HG03565 (cell line): ENCODE measurements at regions not wholly inside any gene's neighbourhood (a gene's known extent, or its start where the extent isn't known, plus 50 kb on each side); places are given as distances from the start of the nearest gene placed in this dataset.
"Not testable (repeated sequence)": the region's sequence is repeated elsewhere in the genome, so short reads cannot be mapped to it uniquely, and the experiment has no call there.

Source experiments
- ATAC-seq: cut with Tn5 transposase; IDR thresholded peaks from one replicate; pipeline ENCODE4 v1.9.1; 2021; ENCODE audit warnings: mild to moderate bottlenecking, moderate library complexity; ENCODE audit not compliant: unreplicated experiment

DNA sequence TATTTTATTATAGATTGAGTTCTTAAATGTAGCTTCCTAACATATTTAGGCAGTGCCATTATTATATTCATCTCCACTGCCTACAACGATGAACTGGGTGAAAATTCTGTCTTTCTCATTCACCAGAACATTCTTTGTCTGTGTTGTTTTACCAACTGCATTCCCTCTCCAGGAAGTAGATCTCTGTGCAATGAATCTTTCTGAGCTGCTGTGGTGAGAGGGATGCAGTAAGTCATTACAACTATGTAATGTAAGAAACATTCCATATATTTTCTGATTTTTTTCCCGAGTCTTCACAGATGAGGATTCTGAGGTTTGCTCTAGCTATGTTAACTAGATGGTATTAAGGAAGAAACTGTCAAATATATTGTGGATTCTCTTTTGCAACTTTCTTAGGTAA lies 811.9 kb upstream of the PCDH7 start:
- no peak for ATAC-seq

DNA sequence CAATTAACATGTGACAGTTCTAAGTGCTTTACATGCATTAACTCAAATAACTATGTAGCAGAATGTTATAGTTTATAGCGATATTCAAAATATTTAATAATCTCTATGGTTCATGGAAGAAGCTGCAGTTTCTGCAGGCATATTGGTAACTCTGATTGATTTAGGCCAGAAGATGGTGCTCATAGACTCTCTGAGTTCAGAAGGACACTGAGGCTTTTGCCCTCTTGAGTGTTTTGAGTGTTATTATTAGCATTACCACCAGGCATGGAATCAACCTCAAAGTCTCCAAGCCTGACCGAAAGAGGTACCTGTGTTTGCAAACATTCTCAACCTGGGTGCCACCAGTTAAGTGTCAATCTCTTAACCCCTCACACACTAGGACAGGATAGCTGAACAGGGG lies 792.3 kb upstream of the PCDH7 start:
- no peak for ATAC-seq

DNA sequence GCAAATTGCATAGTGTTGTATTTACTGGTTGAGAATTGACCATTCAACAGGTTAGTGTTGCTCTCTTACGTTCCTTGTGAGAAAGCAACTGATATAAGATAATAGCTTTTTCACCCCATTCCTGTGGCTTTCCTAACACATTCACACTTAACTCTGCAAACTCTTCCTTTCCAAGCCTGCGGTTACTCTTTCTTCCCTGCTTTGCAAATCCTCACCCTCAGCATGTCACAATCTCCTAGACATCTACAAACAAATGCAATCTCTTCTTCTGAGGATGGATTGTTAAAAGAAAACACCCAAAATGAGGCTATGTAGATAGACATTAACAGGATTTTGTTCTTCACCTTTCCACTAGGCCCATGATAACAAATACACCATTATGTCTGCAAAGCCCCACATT lies 771.7 kb upstream of the PCDH7 start:
- ATAC-seq: no peak

DNA sequence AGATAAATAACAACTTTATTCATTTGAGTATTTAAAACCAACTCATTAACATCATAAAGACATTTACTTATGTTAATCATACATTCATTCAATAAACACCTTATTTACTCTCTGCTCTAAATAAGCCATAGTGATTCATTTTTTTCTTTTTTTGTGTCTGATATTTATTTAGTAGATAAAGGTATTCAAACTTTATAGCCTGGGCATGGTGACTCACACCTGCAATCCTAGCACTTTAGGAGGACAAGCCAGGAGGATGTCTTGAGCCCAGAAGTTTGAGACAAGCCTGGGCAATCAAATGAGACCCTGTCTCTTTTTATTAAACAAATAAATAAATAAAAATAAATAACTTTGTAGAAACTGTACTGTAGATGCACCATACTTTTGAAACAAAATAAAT lies 771.3 kb upstream of the PCDH7 start:
- ATAC-seq: no peak

DNA sequence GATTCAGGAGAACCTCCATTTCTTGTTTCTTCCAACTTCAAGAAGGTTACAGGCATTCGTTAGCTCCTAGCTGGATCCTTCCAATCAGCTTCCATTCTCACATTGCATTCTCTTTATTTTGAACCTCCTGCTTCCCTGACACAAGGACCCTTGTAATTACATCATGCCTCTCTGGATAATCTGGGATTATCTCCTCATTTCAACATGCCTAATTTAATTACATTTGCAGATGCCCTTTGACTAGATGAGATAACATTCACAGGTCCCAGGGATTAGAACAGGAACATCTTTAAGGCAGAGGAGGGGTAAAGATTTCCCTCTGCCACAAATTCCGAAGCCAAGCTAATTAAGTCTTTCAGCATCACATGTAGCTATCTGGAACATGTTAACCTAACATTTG lies 753.8 kb upstream of the PCDH7 start:
- ATAC-seq: no peak

DNA sequence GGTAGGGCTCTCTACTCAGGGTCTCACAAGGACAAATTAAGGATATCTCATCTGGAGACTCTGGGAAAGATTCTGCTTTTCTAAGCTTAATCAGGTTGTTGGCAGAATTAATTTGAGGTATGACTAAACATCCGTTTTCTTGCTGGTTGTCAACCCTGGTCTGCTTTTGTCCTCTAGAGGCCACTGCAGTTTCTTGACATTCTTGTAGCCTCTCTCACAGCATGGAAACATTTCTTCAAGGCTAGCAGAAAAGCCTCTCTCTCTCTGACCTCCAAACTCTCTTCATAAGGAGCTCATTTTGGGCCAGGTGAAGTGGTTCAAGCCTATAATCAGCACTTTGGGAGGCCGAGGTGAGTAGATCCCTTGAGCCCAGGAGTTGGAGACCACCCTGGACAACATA lies 749.5 kb upstream of the PCDH7 start:
- ATAC-seq: no peak

- no peak for ATAC-seq
These were observed 748.0 kb upstream of the PCDH7 start for GRCh38 chr4:29972121-29972520.

DNA sequence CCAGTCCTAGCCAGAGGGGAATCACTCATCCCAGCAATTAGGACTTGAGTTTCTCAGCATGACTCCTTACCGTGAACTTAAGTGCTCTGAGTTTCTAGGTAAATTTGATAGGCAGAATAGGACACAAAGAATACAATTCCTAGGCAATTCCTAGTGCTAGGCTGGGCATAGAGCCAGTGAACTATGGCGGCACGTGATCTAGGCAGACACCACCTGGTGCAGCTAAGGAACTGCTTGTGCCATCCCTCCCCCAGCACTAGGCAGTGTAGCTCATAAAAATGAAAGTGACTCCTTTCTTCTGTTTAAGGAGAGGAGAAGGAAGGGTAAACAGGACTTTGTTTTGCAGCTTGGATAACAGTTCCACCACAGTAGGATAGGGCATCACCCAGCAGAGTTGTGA lies 736.3 kb upstream of the PCDH7 start:
- no peak for ATAC-seq

DNA sequence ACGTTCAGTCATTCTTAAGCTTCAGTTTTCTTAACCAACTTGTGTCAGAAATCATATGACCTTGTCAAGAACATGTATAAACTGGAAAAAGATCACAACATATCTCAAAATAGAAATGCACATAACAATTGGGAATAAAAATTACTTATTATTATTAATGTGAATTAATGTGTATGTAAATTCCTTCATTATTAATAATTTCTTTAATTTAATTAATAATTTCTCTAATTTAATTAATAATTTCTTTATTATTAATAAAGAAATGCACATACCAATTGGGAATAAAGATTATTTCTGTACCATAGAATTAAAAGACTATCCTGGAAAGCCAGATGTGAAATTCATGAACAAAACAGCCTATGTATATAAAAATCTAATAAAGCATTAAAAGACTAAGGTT lies 718.5 kb upstream of the PCDH7 start:
- ATAC-seq: no peak

DNA sequence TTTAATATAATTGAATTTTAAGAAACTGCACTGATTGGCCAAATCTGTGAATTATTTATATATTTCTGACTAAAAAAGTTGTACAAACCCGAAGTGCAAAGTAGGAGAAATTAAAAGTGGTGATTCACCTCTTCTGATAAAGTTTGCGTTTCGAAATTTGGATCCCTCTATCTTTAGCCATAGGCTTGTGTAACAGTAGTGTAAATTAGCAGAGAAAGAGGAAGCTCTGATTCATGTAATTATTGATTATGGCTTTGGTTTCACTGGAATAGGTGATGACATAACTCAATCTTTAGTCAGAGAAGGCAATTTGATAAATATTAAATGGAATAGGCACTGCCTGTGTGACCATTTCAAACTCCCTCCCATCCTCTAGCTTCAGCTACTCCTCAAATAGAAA lies 717.8 kb upstream of the PCDH7 start:
- no peak for ATAC-seq

- ATAC-seq: no peak
These were observed 714.2 kb upstream of the PCDH7 start for GRCh38 chr4:30005995-30006394.

- no peak for ATAC-seq
These were observed 695.6 kb upstream of the PCDH7 start for GRCh38 chr4:30024526-30024925.

- ATAC-seq: no peak
These were observed 691.3 kb upstream of the PCDH7 start for GRCh38 chr4:30028826-30029225.

- no peak for ATAC-seq
These were observed 664.0 kb upstream of the PCDH7 start for GRCh38 chr4:30056016-30056766.

- no peak for ATAC-seq
These were observed 651.9 kb upstream of the PCDH7 start for GRCh38 chr4:30068234-30068633.

- ATAC-seq: no peak
These were observed 647.0 kb upstream of the PCDH7 start for GRCh38 chr4:30073011-30073710.

DNA sequence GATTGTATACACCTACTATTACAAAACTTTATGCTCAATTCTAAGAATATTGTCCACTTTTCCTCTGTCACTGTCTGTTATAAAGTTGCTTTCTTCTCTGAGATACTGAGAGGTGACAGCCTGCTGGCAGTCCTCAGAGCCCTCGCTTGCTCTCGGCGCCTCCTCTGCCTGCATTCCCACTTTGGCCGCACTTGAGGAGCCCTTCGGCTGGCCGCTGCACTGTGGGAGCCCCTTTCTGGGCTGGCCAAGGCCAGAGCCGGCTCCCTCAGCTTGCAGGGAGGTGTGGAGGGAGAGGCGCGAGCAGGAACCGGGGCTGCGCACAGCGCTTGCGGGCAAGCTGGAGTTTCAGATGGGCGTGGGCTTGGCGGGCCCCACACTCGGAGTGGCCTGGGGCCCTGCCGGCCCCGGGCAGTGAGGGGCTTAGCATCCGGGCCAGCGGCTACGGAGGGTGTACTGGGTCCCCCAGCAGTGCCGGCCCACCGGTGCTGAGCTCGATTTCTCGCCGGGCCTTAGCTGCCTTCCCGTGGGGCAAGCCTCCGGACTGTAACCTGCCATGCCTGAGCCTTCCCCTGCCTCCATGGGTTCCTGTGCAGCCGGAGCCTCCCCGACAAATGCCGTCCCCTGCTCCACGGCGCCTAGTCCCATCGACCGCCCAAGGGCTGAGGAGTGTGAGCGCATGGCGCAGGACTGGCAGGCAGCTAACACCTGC lies 627.6 kb upstream of the PCDH7 start:
- not testable (repeated sequence) for ATAC-seq

DNA sequence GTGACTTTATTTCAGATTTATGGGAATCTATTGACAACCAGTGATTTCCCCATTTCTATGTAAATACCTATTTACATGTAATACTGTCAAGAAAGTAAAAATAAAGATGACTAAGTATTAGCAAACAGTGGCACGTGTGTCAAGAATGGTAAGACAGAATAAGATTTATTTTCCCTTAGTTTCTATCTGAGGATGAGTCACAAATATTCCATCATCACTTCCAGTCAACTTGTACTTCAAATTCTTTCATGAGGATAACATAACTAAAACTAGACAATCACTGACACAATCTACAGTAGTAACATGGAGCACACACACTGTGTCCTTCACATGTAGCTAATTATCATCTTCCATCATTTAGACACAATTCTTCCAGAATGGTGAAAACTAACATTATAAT lies 625.3 kb upstream of the PCDH7 start:
- no peak for ATAC-seq

DNA sequence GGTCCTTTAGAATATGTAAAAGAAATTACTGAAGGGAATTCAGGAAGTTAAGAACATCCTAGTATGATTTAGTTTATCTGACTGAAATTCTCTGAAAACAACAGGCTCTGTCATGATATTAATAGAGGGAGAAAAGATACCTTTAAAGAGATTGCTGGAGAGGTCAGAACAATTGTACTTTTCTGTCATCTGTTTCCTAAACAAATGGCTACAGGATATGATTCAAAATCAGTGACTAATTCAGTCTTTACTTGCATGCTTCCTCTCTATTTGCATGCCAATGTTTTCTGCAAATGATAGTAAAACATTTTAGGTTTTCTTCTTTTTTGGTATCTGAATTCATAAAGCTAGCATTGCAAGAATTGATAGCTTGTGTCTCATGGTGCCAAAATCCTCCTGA lies 616.7 kb upstream of the PCDH7 start:
- ATAC-seq: no peak

GRCh38 chr4:30116401-30116800 lies 603.8 kb upstream of the PCDH7 start:
- no peak for ATAC-seq

DNA sequence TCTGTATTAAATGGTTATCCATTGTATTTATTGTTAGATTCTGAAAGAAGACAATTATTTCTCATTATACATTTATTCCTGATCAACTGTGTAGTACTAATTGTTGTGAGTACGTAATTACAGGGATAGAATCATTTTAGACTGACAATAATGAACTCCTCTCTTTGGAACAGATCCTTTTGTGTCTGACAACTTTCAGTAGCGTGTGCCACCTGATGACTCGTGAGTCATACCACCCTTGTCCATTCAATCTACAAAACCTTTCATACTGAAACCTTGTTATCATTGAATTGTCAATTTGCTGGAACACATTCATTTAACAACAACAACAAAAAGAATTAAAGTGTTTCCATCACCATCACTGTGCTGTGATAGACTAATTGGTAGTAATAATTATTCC lies 602.7 kb upstream of the PCDH7 start:
- no peak for ATAC-seq

- ATAC-seq: no peak
These were observed 597.5 kb upstream of the PCDH7 start for GRCh38 chr4:30122711-30123110.
